Ovary (tissue), 3 donors: ENCODE measurements at regions not wholly inside any gene's neighbourhood (a gene's known extent, or its start where the extent isn't known, plus 50 kb on each side); places are given as distances from the start of the nearest gene placed in this dataset.

Experiments used
- EP300 ChIP-seq: sonication (generic); formaldehyde crosslinking; IDR thresholded peaks from one replicate; pipeline ENCODE4 v1.6.1; 2017; ENCODE audit warnings: antibody characterized with exemption
- TF ChIP-seq, protein P1 (sequence below), 3 donors: fragments of 450-650 bp in 2 of 3; fragments of 200-600 bp in 1 of 3; IDR thresholded peaks; one replicate each; pipeline versions ENCODE4 v1.5.1 to v1.8.0; 2016 to 2022; ENCODE audit warnings: antibody characterized with exemption in 3 of 3, mild to moderate bottlenecking in 1 of 3
- donor health status: DM: no; HTN: no; CAD: no.

DNA sequence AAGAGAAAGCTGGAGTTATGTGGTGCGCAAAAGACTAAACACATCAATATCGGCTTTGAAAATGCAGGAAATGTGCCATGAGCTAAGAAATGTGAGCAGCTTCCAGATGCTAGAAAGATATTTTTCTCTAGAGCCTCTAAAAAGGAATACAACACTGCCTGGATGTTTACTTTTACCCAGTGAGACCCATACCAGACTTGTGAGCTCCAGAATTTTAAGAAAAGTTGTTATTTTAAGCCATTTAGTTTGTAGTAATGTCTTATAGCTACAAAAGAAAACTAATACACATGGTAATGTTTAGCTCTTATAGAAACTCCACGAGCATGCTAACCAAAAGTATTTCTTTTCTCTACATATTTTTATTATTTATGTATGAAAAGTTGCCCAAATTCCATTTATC lies 1389.4 kb downstream of the C4orf33 start:
- TF ChIP-seq, protein P1, sequence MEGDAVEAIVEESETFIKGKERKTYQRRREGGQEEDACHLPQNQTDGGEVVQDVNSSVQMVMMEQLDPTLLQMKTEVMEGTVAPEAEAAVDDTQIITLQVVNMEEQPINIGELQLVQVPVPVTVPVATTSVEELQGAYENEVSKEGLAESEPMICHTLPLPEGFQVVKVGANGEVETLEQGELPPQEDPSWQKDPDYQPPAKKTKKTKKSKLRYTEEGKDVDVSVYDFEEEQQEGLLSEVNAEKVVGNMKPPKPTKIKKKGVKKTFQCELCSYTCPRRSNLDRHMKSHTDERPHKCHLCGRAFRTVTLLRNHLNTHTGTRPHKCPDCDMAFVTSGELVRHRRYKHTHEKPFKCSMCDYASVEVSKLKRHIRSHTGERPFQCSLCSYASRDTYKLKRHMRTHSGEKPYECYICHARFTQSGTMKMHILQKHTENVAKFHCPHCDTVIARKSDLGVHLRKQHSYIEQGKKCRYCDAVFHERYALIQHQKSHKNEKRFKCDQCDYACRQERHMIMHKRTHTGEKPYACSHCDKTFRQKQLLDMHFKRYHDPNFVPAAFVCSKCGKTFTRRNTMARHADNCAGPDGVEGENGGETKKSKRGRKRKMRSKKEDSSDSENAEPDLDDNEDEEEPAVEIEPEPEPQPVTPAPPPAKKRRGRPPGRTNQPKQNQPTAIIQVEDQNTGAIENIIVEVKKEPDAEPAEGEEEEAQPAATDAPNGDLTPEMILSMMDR (IDR thresholded peaks at IDR 0.05), result no peak
- TF ChIP-seq EP300, result no peak
